GM13977 (cell line): ENCODE measurements at regions not wholly inside any gene's neighbourhood (a gene's known extent, or its start where the extent isn't known, plus 50 kb on each side); places are given as distances from the start of the nearest gene placed in this dataset.

ENCODE experiments used
- DNase-seq: peaks from one replicate; pipeline ENCODE4 v3.0.0; 2012; ENCODE audit warnings: low spot score
- in situ Hi-C: fragments of 300-500 bp; cut with MboI; formaldehyde crosslinking; loops from one replicate; pipeline ENCODE4 v1.12.0; 2022; ENCODE audit warnings: low sequenced_read_pairs, low pct_unique_long_range_greater_than_20kb, mixed read lengths, inconsistent platforms; ENCODE audit not compliant: unreplicated experiment
- TF ChIP-seq, protein P1 (sequence below): IDR thresholded peaks from 2 replicates; pipeline ENCODE4 v1.5.1; 2012; ENCODE audit warnings: mild to moderate bottlenecking, control low read depth; ENCODE audit not compliant: insufficient read depth; ENCODE audit errors: extremely low read depth, missing control alignments

GRCh38 chr10:78892338-78893176 lies 176.2 kb upstream of the ZMIZ1 start:
- TF ChIP-seq, protein P1, sequence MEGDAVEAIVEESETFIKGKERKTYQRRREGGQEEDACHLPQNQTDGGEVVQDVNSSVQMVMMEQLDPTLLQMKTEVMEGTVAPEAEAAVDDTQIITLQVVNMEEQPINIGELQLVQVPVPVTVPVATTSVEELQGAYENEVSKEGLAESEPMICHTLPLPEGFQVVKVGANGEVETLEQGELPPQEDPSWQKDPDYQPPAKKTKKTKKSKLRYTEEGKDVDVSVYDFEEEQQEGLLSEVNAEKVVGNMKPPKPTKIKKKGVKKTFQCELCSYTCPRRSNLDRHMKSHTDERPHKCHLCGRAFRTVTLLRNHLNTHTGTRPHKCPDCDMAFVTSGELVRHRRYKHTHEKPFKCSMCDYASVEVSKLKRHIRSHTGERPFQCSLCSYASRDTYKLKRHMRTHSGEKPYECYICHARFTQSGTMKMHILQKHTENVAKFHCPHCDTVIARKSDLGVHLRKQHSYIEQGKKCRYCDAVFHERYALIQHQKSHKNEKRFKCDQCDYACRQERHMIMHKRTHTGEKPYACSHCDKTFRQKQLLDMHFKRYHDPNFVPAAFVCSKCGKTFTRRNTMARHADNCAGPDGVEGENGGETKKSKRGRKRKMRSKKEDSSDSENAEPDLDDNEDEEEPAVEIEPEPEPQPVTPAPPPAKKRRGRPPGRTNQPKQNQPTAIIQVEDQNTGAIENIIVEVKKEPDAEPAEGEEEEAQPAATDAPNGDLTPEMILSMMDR, result no peak
- in situ Hi-C loops, result no loop called here
- DNase-seq, result no peak

DNA sequence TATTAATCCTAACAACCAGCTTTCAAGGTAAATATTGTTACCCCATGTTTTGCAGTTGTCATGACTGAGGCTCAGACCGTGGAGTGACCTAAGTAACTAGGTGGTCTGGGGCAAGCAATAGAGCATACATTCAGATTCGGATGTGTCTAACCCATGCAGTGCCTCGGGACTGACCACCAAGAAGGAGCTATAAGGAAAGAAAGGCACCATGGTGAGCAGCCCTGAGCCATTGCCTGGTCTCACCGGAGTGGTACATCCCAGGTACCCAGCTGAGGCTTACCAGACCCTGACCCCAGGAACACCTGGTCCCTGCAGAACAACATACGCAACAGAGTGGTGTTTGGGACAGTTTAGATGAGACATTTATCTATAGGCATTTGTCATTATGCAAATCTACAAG lies 175.5 kb upstream of the ZMIZ1 start:
- no peak for DNase-seq
- TF ChIP-seq, protein P1, result no peak
- in situ Hi-C loops, result no loop called here

DNA sequence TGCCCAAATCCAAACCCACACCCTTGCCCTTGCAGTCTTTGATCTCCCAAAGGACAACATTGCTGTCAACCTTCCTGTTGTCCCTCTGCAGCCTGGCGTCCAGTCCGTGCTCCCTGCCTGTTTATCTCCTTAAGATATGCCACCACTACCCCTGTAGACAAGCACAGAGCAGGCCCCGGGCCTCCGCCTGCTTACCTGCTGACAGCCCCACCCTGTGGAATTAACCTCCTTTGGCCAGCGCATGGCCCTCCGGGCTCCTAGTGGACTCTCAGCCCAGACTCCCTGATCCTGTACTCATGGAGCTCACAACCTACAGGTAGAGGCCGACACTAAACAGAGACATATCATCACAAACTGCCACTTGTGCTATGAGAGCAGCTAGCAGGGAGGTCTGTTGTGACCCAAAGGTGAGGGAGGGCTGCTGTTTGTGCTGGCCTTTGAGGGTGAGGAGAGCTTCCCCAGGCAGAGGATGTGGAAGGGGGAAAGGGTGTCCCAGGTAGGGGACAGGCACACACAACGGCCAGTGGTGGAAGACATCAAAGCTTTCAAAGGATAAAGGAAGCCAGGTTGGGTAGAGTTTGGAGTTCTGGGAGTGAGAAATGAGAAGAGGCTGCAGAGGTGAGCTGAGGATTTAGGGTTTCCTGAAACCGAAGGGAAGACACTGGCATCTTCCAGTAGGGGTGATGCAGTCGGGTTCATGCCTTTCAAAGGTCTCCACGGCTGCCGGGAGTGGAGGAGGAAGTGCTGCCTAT lies 174.5 kb upstream of the ZMIZ1 start:
- in situ Hi-C loops, result no loop called here
- DNase-seq, result no peak
- TF ChIP-seq, protein P1, result no peak

DNA sequence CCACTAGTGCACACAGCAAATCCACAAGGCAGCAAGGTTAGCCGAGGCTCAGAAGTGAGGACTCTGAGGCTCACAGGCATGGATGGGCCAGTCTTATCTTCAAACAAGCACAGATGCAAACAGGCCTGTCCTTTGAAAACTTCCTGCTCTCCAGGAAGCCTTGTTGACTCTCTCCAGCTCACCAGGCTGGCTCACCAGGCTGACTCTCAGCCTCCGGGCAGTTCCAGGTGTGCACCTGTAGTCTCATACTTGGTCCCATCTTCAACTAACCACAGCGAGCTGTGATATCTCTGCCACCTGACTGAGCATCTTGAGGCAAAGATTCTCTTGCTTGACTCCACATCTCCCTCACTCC lies 173.9 kb upstream of the ZMIZ1 start:
- TF ChIP-seq, protein P1, result no peak
- no peak for DNase-seq
- in situ Hi-C loops, result no loop called here

DNA sequence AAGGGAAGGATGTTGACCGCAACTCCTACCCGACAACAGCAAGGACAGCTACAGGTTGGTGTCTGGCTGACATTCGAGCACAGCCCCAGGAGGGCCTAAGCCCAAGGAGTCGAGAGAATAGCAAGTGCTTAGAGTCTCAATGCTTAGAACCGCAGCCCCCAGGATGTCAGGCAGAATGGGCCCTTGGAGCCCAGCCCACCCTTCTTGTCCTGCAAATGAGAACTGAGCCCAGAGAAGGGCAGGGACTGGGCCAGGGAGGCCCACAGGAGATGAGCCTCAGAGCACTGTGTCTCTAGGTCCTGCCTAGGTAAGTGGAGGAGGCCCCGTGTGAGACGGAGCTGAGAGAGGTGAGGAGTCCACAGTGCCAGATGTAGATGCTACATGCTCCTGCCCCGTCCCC lies 173.3 kb upstream of the ZMIZ1 start:
- in situ Hi-C loops, result no loop called here
- no peak for DNase-seq
- TF ChIP-seq, protein P1, result no peak

GRCh38 chr10:78896159-78896928 lies 172.4 kb upstream of the ZMIZ1 start:
- in situ Hi-C loops, result no loop called here
- DNase-seq, result no peak
- TF ChIP-seq, protein P1, result no peak
